Psoas muscle (tissue), 7 donors: ENCODE measurements at regions not wholly inside any gene's neighbourhood (a gene's known extent, or its start where the extent isn't known, plus 50 kb on each side); places are given as distances from the start of the nearest gene placed in this dataset.

Source experiments
- ATAC-seq, 4 donors: fragments of 200-7000 bp; cut with Tn5 transposase; one replicate each; pipeline ENCODE4 v1.9.1; 2020; ENCODE audit warnings: moderate library complexity in 3 of 4, mild to moderate bottlenecking in 2 of 4
- DNase-seq, 2 donors: peaks; one replicate each; pipeline ENCODE4 v3.0.0-alpha.2; 2020
- H3K27ac ChIP-seq: fragments of 200-600 bp; one replicate; pipeline ENCODE4 v1.8.0; 2022
- H3K27me3 ChIP-seq, 3 donors: fragments of 200-600 bp in 1 of 3; one replicate each; pipeline versions ENCODE4 v1.6.1 to v1.8.0; 2013 to 2022; ENCODE audit warnings: low read length in 2 of 3, mild to moderate bottlenecking in 2 of 3, moderate library complexity in 1 of 3; ENCODE audit not compliant: insufficient read depth in 3 of 3
- H3K36me3 ChIP-seq, 2 donors: fragments of 200-600 bp in 1 of 2; one replicate each; pipeline versions ENCODE4 v1.6.1 to v1.8.0; 2013 to 2022; ENCODE audit warnings: low read depth in 1 of 2, mild to moderate bottlenecking in 1 of 2, moderate library complexity in 1 of 2; ENCODE audit not compliant: insufficient read depth in 1 of 2
- H3K4me1 ChIP-seq: fragments of 200-600 bp; one replicate; pipeline ENCODE4 v1.8.0; 2022
- H3K4me3 ChIP-seq: fragments of 200-600 bp; one replicate; pipeline ENCODE4 v1.8.0; 2022; ENCODE audit warnings: mild to moderate bottlenecking
- H3K9me3 ChIP-seq: fragments of 200-600 bp; one replicate; pipeline ENCODE4 v1.8.0; 2022
- CTCF ChIP-seq: fragments of 200-600 bp; IDR thresholded peaks from one replicate; pipeline ENCODE4 v1.8.0; 2022; ENCODE audit warnings: antibody characterized with exemption
- WGBS, 3 donors: extraction: QIAGEN DNeasy Blood & Tissue Kit; methylation state at CpG; one replicate each; pipeline versions ENCODE4 v1.1.6 to v1.1.7; 2013; 5-methylcytosine and 5-hydroxymethylcytosine counted together
- intact Hi-C, 2 donors: fragments of 100-400 bp; cut with DNase I; formaldehyde crosslinking; loops; one replicate each; pipeline versions ENCODE4 v1.11.0 to v1.14.2; 2022
- donor health status: healthy with polysubstance abuse.
- donor health status: DM: no; HTN: no; CAD: no; lungs with moderate emphysema.
- donor health status: Bipolar disorder and iron deficiency.
- donor health status: healthy.
- donor health status: DM: yes; HTN: yes; CAD: no.
- donor health status: DM: no; HTN: no; CAD: no.
- donor health status: DM: yes; HTN: yes; CAD: no.

- no peak for ATAC-seq
- intact Hi-C loops, result no loop called here
- no peak overlapping the region for H3K27ac ChIP-seq
These were observed 396.7 kb downstream of the PTPRU start for GRCh38 chr1:29632806-29633615.

GRCh38 chr1:29631836-29632805 lies 395.8 kb downstream of the PTPRU start:
- H3K36me3 ChIP-seq, result no peaks in the 10 kb centered on the region
- intact Hi-C loops, result no loop called here
- ATAC-seq (no peak), DNase-seq (no peak)
- 68 to 73% (median 72%) methylated on average over 9 of the region's 9 CpGs for WGBS, 3 donors
- no peak overlapping the region for H3K27ac ChIP-seq
- no peak for TF ChIP-seq CTCF
- H3K9me3 ChIP-seq, result no peaks in the 10 kb centered on the region
- H3K27me3 ChIP-seq, result no peaks in the 10 kb centered on the region
- no peak overlapping the region for H3K4me3 ChIP-seq
- H3K4me1 ChIP-seq, result no peaks in the 10 kb centered on the region

More at GRCh38 chr1:29632806-29633615, 396.7 kb downstream of the PTPRU start:
- no peak overlapping the region for H3K4me3 ChIP-seq
- no peaks in the 10 kb centered on the region for H3K9me3 ChIP-seq
- H3K4me1 ChIP-seq, result no peaks in the 10 kb centered on the region
- no peaks in the 10 kb centered on the region for H3K27me3 ChIP-seq
- no peaks in the 10 kb centered on the region for H3K36me3 ChIP-seq
- TF ChIP-seq CTCF, result no peak
- DNase-seq, result no peak
- 63 to 66% (median 65%) methylated on average over 11 of the region's 11 CpGs for WGBS, 3 donors

- Histone ChIP-seq H3K9me3 (no peaks in the 10 kb centered on the region), H3K36me3 (no peaks in the 10 kb centered on the region), H3K4me3 (no peak overlapping the region), H3K4me1 (no peaks in the 10 kb centered on the region), H3K27ac (no peak overlapping the region), H3K27me3 (no peaks in the 10 kb centered on the region)
- no peak for DNase-seq
- no peak for TF ChIP-seq CTCF
- ATAC-seq, result no peak
- 71 to 81% (median 77%) methylated on average over 5 of the region's 5 CpGs for WGBS, 3 donors
- intact Hi-C loops, result no loop called here
These were observed 395.0 kb downstream of the PTPRU start for GRCh38 chr1:29631361-29631760.

- WGBS, 3 donors, result 98 to 100% (median 100%) methylated on average over 1 of the region's 1 CpG
- no peak overlapping the region for H3K27ac ChIP-seq
- DNase-seq (no peak), ATAC-seq (no peak)
- H3K4me3 ChIP-seq, result no peak overlapping the region
- no peak for TF ChIP-seq CTCF
- no peaks in the 10 kb centered on the region for H3K36me3 ChIP-seq
- H3K9me3 ChIP-seq, result no peaks in the 10 kb centered on the region
- intact Hi-C loops, result no loop called here
- H3K4me1 ChIP-seq, result no peaks in the 10 kb centered on the region
- no peaks in the 10 kb centered on the region for H3K27me3 ChIP-seq
These were observed 394.4 kb downstream of the PTPRU start for GRCh38 chr1:29630756-29631155.
